Astrocyte of the spinal cord (primary cell): ENCODE measurements at regions not wholly inside any gene's neighbourhood (a gene's known extent, or its start where the extent isn't known, plus 50 kb on each side); places are given as distances from the start of the nearest gene placed in this dataset.
A peak's percentile ranks its signal among the peaks of the same experiment; 100 is the strongest.
"Not testable (repeated sequence)": the region's sequence is repeated elsewhere in the genome, so short reads cannot be mapped to it uniquely, and the experiment has no call there.

Experiments used
- DNase-seq: peaks from one replicate; pipeline ENCODE4 v3.0.0; 2011; ENCODE audit warnings: low read depth, low spot score
- H3K4me3 ChIP-seq: 2 replicates; pipeline ENCODE4 v1.5.1; 2011; ENCODE audit warnings: low read depth, mild to moderate bottlenecking, low read length, moderate library complexity
- CTCF ChIP-seq: IDR thresholded peaks from 2 replicates; pipeline ENCODE4 v1.5.1; 2012; ENCODE audit warnings: low read depth, mild to moderate bottlenecking, low read length, inconsistent platforms
- in situ Hi-C: cut with HindIII; loops from 2 replicates; pipeline ENCODE4 v1.10.0; 2017; ENCODE audit warnings: low sequenced_read_pairs

GRCh38 chr3:20646425-20646824 is 460.4 kb upstream of the SGO1 start:
- H3K4me3 ChIP-seq, result no peak overlapping the region
- DNase-seq, result no peak
- in situ Hi-C loops, result no loop called here
- TF ChIP-seq CTCF, result no peak

GRCh38 chr3:20645340-20645739 is 459.3 kb upstream of the SGO1 start:
- no peak for TF ChIP-seq CTCF
- peak; percentile 40 for DNase-seq
- in situ Hi-C loops, result no loop called here
- H3K4me3 ChIP-seq, result no peak overlapping the region

- H3K4me3 ChIP-seq, result no peak overlapping the region
- no peak for DNase-seq
- in situ Hi-C loops, result no loop called here
- no peak for TF ChIP-seq CTCF
Observed at GRCh38 chr3:20637729-20638128, 451.7 kb upstream of the SGO1 start.

DNA sequence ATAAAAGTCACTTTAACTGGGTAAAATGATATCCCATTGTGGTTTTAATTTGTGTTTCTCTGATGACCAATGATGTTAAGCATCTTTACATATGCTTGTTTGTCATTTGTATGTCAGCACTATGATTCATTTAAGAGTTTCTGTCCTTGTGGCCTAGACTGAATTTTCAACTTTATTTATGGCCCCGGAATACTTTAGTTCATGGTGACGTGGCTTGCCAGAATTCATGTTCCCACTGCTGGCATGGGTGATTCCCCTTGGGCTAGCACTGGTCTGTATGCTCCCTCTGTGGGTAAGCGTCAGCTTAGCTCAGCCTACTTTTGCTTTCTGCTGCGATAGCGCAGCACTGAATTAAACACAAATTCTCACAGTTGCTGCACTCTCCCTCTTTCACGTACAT is 436.3 kb upstream of the SGO1 start:
- TF ChIP-seq CTCF, result no peak
- in situ Hi-C loops, result no loop called here
- H3K4me3 ChIP-seq, result no peak overlapping the region
- DNase-seq, result peak; percentile 87

DNA sequence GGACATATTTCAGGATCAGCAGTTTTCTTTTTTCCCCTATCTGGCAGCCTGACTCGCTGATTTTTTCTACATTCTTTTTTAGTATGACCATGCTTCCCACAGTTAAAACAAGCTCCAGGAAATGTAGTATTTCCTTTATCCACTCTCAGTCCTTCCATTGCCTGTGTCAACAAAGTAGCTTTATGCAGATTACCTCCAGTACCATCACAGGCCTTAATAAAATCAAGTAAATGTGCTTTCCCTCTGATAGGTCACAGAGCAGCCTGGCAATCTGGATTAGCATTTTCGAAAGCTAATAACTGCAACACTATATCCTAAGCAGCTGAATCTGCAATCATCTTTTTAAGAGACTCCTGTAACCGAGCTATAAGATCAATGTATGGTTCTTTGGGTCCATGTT is 432.6 kb upstream of the SGO1 start:
- H3K4me3 ChIP-seq, in situ Hi-C loops, DNase-seq: not testable (repeated sequence)

- H3K4me3 ChIP-seq, DNase-seq, in situ Hi-C loops: not testable (repeated sequence)
Observed at GRCh38 chr3:20618181-20618580, 432.2 kb upstream of the SGO1 start.

GRCh38 chr3:20615982-20616381 is 430.0 kb upstream of the SGO1 start:
- H3K4me3 ChIP-seq, in situ Hi-C loops, DNase-seq: not testable (repeated sequence)

GRCh38 chr3:20608054-20608738 is 422.2 kb upstream of the SGO1 start:
- in situ Hi-C loops, result no loop called here
- TF ChIP-seq CTCF, result no peak

More at GRCh38 chr3:20608054-20608738, 422.2 kb upstream of the SGO1 start:
- DNase-seq, result no peak
- no peak overlapping the region for H3K4me3 ChIP-seq
